GM03348 (cell line): ENCODE measurements at regions not wholly inside any gene's neighbourhood (a gene's known extent, or its start where the extent isn't known, plus 50 kb on each side); places are given as distances from the start of the nearest gene placed in this dataset.
"Not testable (repeated sequence)": the region's sequence is repeated elsewhere in the genome, so short reads cannot be mapped to it uniquely, and the experiment has no call there.

Experiments used
- DNase-seq: peaks from one replicate; pipeline ENCODE4 v3.0.0; 2012; ENCODE audit warnings: low spot score

DNA sequence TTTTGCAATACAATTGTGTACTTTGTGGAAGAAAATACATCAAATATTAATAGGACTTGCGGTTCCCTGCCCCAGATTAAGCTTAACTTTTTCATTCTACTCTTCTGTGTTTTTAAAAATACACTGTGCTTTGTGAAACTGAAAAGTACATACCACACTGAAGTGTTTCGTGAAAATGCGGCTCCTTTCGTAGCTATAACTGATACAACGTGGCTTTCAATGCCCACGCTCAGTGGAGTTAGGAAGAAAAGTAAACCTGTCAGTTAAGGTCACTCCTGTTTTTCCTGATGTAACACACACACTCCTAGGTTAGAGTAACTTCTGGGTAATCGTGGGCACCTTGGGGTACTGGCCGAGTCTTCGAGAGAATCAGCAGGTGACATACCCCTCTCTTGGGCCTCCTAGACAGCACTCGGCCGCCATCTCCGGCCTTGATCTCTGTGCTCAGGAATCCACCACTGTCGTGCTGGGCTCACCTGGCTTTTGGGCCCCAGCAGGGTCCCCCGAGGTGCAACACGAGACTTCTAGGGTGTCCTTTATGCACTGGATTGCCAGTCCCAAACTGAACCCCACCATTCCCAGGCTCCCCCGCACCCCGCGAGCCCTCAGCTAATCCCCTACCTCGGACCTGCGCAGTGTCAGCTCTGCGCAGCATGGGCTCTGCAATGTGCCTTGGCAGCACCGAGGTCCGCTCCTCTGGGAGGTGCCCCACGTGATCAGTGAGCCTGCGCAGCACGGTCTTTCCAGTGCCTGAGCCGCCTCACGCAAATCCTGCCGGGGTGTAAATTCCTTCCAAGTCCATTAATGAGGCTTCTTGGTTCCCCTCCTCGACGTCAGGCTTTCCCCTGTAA, 162.6 kb upstream of the INTU start:
- no peak for DNase-seq

GRCh38 chr4:127478271-127478670, 154.5 kb upstream of the INTU start:
- DNase-seq = not testable (repeated sequence)

DNA sequence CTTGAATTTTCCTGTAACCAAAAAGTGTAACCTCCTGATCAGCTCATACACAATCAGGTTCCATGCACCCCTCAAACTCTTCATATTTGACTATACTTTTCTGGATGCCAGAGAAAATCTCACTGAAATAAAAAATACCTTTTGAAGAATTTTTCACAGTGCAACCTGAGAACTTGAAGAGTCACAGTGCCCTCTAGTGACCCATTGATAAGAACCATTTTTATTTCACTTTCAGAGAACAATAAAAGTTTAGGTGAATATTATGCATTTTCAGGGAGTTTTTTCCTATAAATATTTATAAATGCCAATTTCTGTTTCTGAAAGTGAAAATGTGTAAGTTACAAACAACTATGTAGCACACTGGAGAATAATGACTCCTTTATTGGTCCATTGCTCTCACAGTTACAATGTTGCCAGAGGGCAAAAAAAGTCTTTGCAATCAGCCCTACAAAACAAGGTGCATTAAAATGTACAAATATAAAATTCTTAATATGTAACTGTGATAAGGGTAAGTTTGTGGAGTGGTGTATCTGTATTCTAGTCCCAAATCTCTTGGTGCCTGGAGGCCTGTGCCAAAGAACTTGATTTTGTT, 153.6 kb upstream of the INTU start:
- DNase-seq = peak; percentile 24

- no peak for DNase-seq
These were observed 150.7 kb upstream of the INTU start for GRCh38 chr4:127482049-127482448.

DNA sequence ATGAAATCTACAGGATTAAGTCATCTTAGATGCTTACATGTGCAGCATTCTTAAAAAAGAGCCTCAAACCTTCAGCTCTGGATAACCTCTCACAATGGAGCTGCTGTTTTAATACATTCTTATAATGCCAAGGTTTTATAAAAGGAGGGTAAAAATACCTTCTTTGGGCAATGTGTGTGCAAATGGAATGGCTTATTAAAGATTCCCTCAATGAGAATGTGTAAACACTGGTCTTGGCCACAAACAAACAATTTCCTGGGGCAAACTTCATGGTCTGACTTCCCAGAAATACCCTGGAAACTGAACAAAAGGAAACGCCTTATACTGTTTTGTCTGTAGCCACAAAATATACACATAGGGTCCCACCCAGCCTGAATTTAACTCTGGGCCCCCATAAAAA, 148.6 kb upstream of the INTU start:
- no peak for DNase-seq

DNA sequence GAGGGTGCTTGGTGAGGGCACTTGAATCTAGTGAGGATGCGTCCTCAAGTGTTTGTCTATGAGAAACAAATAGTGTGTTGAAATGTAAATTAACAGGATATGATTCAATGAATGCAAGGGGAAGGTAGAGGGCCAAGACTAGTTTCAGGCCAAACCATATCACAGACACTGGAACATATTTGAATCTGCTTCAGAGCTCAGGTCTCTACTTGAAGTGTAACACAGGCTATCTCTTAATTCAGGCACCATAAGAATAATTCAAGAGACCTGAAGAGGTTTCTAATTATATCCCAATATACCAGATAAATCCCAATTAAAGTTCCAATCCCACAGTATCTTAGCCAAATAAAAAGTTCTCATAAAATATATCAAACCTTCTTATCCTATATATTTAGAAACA, 146.5 kb upstream of the INTU start:
- no peak for DNase-seq

- no peak for DNase-seq
These were observed 141.2 kb upstream of the INTU start for GRCh38 chr4:127491571-127491970.

- DNase-seq = not testable (repeated sequence)
These were observed 135.9 kb upstream of the INTU start for GRCh38 chr4:127496875-127497274.

- DNase-seq = no peak
These were observed 134.4 kb upstream of the INTU start for GRCh38 chr4:127498366-127498765.

DNA sequence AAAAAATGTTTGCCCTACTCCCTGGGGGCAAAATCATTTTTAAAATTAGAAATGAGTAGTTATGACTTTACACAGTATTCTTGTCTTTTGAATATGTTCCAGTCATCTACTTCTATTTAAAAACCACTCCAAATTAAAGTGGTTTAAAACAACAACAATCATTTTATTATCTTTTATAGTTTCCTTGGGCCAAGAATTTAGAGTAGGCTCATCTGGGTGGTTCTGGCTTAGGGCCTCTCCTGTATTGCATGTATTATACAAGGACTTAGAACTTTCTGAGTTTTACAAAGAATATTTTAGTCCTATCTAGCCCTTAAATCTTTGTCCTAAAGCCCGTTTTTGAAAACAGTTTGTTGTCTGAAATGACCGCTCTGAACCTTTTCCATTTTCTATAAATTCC, 132.5 kb upstream of the INTU start:
- no peak for DNase-seq

DNA sequence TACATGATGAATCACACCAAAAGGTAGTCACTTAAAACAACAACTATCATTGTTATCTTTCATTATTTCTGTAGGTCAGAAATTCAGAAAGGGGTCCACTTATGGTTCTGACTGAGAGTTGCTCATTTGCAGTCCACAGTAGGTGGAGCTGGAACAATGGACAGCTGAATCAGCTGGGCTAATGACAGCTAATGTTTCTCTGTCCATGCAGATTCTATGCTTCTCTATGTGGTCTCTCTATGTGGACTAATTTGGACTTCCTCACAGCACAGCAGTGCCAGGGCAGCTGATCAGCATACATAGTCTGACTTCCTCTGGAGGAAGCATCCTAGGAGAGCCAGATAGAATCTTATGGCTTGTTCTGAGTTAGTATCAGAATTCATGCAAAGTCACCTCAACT, 131.7 kb upstream of the INTU start:
- peak; percentile 9 for DNase-seq

DNA sequence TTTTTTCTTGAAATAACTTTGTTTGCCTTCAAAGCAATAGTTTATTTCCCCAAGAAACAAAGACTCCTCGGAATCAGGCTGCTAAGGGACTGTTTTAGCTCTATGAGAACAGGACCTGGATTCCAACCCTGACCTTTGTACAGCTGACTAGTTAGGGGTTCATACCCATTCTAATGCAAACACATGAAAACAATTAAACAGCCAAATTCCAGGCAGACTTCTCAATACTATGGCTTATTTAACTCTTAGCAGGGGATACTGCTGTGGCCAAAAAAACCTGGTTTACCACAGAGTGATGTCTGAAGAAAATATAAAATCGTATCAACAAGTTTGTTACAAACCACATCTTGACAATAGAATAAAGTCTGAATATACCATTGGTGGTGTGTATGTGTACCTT, 129.6 kb upstream of the INTU start:
- no peak for DNase-seq

DNA sequence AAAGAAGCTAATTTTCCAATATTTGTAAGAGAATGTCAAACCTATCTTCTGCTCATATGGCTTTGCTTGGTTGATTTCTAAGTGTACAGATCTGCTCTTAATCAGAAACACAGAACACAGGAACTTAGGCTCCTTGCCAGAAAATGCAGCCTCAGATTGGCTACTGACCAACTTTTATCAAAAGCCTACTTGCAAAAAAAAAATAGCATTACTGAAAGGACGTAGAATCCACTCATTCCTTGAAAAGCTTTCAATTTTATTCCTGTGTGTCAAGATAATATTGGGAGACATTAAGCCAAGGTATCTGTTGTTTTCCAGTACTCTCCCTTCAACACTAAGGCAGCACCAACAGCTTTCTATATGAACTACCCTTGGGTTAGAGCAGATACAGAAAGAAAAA, 127.6 kb upstream of the INTU start:
- peak; percentile 16 for DNase-seq

DNA sequence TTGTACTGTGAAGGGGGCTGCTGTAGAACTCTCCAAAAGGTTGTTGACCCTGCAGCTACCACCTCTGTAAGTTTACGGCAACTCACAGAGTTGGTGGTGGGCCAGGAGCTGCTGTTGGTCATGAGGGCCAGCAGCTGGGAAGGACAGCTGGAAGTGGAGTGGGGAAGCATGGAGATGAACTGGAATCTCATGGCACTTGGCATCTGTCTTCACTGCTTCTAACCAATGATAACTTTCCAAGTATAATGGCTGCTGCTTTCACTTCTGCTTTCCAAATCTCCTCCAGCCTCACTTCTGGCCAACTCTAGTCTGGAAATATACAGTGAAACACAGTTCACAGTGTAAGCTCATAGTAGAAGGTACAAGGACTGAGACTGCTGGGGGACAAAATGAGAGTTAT, 126.5 kb upstream of the INTU start:
- DNase-seq = no peak

DNA sequence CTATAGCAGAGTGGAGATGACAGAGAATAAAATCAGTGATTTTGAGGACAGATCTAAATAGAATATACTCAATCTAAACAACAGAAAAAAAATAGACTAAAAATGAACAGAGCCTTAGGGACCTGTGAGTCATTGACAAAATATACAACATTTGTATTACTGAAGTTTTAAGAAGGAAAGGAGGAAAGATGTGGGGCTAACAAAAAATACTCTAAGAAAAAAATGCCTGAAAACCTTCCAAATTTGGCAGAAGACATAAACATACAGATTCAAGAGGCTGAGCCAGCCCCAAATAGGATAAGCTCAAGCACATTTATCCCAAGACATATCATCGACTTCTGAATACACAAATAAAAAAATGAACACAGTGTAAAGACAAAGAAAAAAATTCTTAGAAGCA, 123.6 kb upstream of the INTU start:
- DNase-seq = no peak

DNA sequence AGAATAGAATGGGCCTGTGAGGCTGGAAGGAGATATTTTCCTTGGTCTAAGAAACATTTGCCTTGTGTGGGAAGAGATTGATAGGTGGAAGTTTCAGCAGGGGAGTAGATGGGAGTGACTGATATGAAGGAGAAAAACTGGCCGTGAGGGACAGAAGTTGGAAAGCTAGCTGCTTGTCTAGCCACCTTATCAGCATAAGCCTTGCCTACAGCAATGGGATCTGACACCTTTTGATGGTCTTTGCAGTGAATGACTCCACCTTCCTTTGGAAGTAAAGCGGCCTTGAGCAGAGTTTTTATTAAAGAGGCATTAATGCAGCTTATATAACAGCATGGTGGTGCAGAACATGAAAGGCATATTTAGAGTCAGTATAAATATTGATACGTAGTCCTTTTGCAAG, 120.1 kb upstream of the INTU start:
- DNase-seq = not testable (repeated sequence)

DNA sequence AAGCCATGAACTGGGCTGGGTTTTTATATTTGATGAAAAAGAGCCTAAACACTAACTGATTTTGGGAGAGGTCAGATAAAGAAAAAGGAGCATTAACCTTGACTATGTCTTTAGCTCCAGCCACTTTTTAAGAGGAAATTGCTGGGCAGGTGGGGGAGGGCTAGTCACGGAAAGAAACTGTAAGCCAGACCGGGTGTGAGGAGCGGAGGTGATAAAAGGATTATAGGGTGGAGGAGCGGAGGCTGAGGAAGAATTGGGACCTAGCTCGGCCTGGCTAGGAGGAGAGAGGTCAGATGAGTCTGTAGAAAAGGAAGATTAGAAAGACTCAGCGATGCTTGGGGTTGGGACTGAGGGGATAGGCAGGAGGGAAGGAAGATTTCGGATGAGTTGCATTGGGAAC, 117.5 kb upstream of the INTU start:
- not testable (repeated sequence) for DNase-seq

- DNase-seq = no peak
These were observed 114.7 kb upstream of the INTU start for GRCh38 chr4:127518046-127518445.

- DNase-seq = no peak
These were observed 111.3 kb upstream of the INTU start for GRCh38 chr4:127521463-127521862.

GRCh38 chr4:127523369-127523768, 109.4 kb upstream of the INTU start:
- no peak for DNase-seq

DNA sequence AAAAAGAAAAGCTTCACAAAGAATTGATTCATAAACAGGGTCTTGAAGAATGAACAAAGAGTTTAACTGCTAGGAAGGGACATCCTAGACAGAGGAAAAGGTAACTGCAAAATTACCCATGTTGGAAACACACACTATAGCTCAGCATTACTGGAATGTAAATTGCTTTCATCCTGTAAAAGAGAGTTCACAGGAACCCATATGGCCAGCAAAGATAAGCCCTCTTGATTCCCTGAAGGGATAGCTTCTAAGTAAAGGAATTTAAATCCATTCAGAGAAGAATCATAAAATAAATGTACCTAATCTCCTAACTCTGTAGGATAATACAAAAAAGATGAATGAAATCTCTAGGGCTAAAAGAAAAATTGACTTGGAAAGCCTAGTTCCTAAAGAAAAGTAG, 107.1 kb upstream of the INTU start:
- no peak for DNase-seq

- DNase-seq = no peak
These were observed 104.5 kb upstream of the INTU start for GRCh38 chr4:127528302-127528701.

GRCh38 chr4:127529879-127530278, 102.9 kb upstream of the INTU start:
- not testable (repeated sequence) for DNase-seq
